ENCODE measurements at regions not wholly inside any gene's neighbourhood (a gene's known extent, or its start where the extent isn't known, plus 50 kb on each side); places are given as distances from the start of the nearest gene placed in this dataset.

- H3K9ac ChIP-seq (ENCODE audit: low read length): no peak overlapping the region
- no peak overlapping the region for H3K27ac ChIP-seq (ENCODE audit: low read length)
- no peak overlapping the region for H2AFZ ChIP-seq (ENCODE audit: low read depth, low read length)
- H3K79me2 ChIP-seq (ENCODE audit: low read length): no peaks in the 10 kb centered on the region
- no peaks in the 10 kb centered on the region for H4K20me1 ChIP-seq (ENCODE audit: insufficient read depth, low read length)
- H3K4me2 ChIP-seq (ENCODE audit: low read length): no peak overlapping the region
- TF ChIP-seq CTCF (IDR thresholded peaks at IDR 0.05; ENCODE audit: low read depth, low read length) (no peak), EZH2phosphoT487 (IDR thresholded peaks at IDR 0.05; ENCODE audit: low read depth) (no peak)
- H3K4me3 ChIP-seq (ENCODE audit: low read length): no peak overlapping the region
- H3K9me3 ChIP-seq (ENCODE audit: insufficient read depth, low read length): no peaks in the 10 kb centered on the region
- H3K36me3 ChIP-seq (replicated peaks; ENCODE audit: low read depth, low read length): no peaks in the 10 kb centered on the region
- no peaks in the 10 kb centered on the region for H3K4me1 ChIP-seq (ENCODE audit: low read length)
- H3K27me3 ChIP-seq (ENCODE audit: low read depth, low read length): no peaks in the 10 kb centered on the region
Measured at GRCh38 chr2:22786817-22787216, 598.2 kb upstream of the KLHL29 start.

GRCh38 chr2:22787745-22788144, 597.2 kb upstream of the KLHL29 start:
- Histone ChIP-seq H3K27me3 (ENCODE audit: low read depth, low read length) (no peaks in the 10 kb centered on the region), H3K4me2 (ENCODE audit: low read length) (no peak overlapping the region), H2AFZ (ENCODE audit: low read depth, low read length) (no peak overlapping the region), H4K20me1 (ENCODE audit: insufficient read depth, low read length) (no peaks in the 10 kb centered on the region), H3K36me3 (replicated peaks; ENCODE audit: low read depth, low read length) (no peaks in the 10 kb centered on the region), H3K79me2 (ENCODE audit: low read length) (no peaks in the 10 kb centered on the region), H3K9me3 (ENCODE audit: insufficient read depth, low read length) (no peaks in the 10 kb centered on the region), H3K4me3 (ENCODE audit: low read length) (no peak overlapping the region), H3K9ac (ENCODE audit: low read length) (no peak overlapping the region), H3K27ac (ENCODE audit: low read length) (no peak overlapping the region), H3K4me1 (ENCODE audit: low read length) (no peaks in the 10 kb centered on the region)
- no peak for TF ChIP-seq EZH2phosphoT487 (IDR thresholded peaks at IDR 0.05; ENCODE audit: low read depth)
- TF ChIP-seq CTCF (IDR thresholded peaks at IDR 0.05; ENCODE audit: low read depth, low read length): no peak

- Histone ChIP-seq H3K9me3 (ENCODE audit: insufficient read depth, low read length) (no peaks in the 10 kb centered on the region), H3K36me3 (replicated peaks; ENCODE audit: low read depth, low read length) (no peaks in the 10 kb centered on the region), H3K4me2 (ENCODE audit: low read length) (no peak overlapping the region), H3K4me1 (ENCODE audit: low read length) (no peaks in the 10 kb centered on the region), H3K4me3 (ENCODE audit: low read length) (no peak overlapping the region), H3K27ac (ENCODE audit: low read length) (no peak overlapping the region), H3K9ac (ENCODE audit: low read length) (no peak overlapping the region), H3K27me3 (ENCODE audit: low read depth, low read length) (no peaks in the 10 kb centered on the region), H2AFZ (ENCODE audit: low read depth, low read length) (no peak overlapping the region), H3K79me2 (ENCODE audit: low read length) (no peaks in the 10 kb centered on the region), H4K20me1 (ENCODE audit: insufficient read depth, low read length) (no peaks in the 10 kb centered on the region)
- TF ChIP-seq CTCF (IDR thresholded peaks at IDR 0.05; ENCODE audit: low read depth, low read length): no peak
- TF ChIP-seq EZH2phosphoT487 (IDR thresholded peaks at IDR 0.05; ENCODE audit: low read depth): no peak
Measured at GRCh38 chr2:22788749-22789327, 596.1 kb upstream of the KLHL29 start.

GRCh38 chr2:22795287-22795866, 589.6 kb upstream of the KLHL29 start:
- no peaks in the 10 kb centered on the region for H3K36me3 ChIP-seq (replicated peaks; ENCODE audit: low read depth, low read length)
- H3K4me3 ChIP-seq (ENCODE audit: low read length): no peak overlapping the region
- H3K4me1 ChIP-seq (ENCODE audit: low read length): no peaks in the 10 kb centered on the region
- H3K4me2 ChIP-seq (ENCODE audit: low read length): no peak overlapping the region
- H4K20me1 ChIP-seq (ENCODE audit: insufficient read depth, low read length): no peaks in the 10 kb centered on the region
- no peak for TF ChIP-seq CTCF (IDR thresholded peaks at IDR 0.05; ENCODE audit: low read depth, low read length)
- TF ChIP-seq EZH2phosphoT487 (IDR thresholded peaks at IDR 0.05; ENCODE audit: low read depth): no peak
- no peaks in the 10 kb centered on the region for H3K9me3 ChIP-seq (ENCODE audit: insufficient read depth, low read length)
- no peak overlapping the region for H2AFZ ChIP-seq (ENCODE audit: low read depth, low read length)
- no peak overlapping the region for H3K9ac ChIP-seq (ENCODE audit: low read length)
- H3K27me3 ChIP-seq (ENCODE audit: low read depth, low read length): no peaks in the 10 kb centered on the region
- no peak overlapping the region for H3K27ac ChIP-seq (ENCODE audit: low read length)
- no peaks in the 10 kb centered on the region for H3K79me2 ChIP-seq (ENCODE audit: low read length)
